Activated T-cell treated with anti-CD3 and anti-CD28 coated beads, Interleukin-2, amount 50 U/mL, for 48 hours (primary cell): ENCODE measurements at regions not wholly inside any gene's neighbourhood (a gene's known extent, or its start where the extent isn't known, plus 50 kb on each side); places are given as distances from the start of the nearest gene placed in this dataset.

Experiments used
- DNase-seq, 2 experiments: peaks; one replicate each; pipeline ENCODE4 v3.0.0-alpha.2; 2020

GRCh38 chr10:3689871-3690510 lies 95.0 kb downstream of the KLF6 start:
- peak in 1 of 2 experiments; percentile 40 for DNase-seq

- no peak for DNase-seq
These were observed 97.4 kb downstream of the KLF6 start for GRCh38 chr10:3687510-3688081.

GRCh38 chr10:3685384-3685783 lies 99.6 kb downstream of the KLF6 start:
- DNase-seq = no peak

GRCh38 chr10:3684891-3685290 lies 100.1 kb downstream of the KLF6 start:
- no peak for DNase-seq

- no peak for DNase-seq
These were observed 101.4 kb downstream of the KLF6 start for GRCh38 chr10:3683560-3683959.

GRCh38 chr10:3682745-3683144 lies 102.3 kb downstream of the KLF6 start:
- no peak for DNase-seq

GRCh38 chr10:3681642-3682554 lies 103.1 kb downstream of the KLF6 start:
- no peak for DNase-seq

- DNase-seq = no peak
These were observed 104.9 kb downstream of the KLF6 start for GRCh38 chr10:3679950-3680629.

- DNase-seq = no peak
These were observed 106.3 kb downstream of the KLF6 start for GRCh38 chr10:3678629-3679227.

GRCh38 chr10:3676564-3676963 lies 108.4 kb downstream of the KLF6 start:
- DNase-seq = no peak

- no peak for DNase-seq
These were observed 112.8 kb downstream of the KLF6 start for GRCh38 chr10:3672220-3672619.

GRCh38 chr10:3671386-3671955 lies 113.5 kb downstream of the KLF6 start:
- DNase-seq = no peak

GRCh38 chr10:3668966-3669330 lies 116.1 kb downstream of the KLF6 start:
- no peak for DNase-seq

- DNase-seq = peak; percentile 63 to 70
These were observed 116.6 kb downstream of the KLF6 start for GRCh38 chr10:3668276-3668965.

GRCh38 chr10:3666525-3667302 lies 118.3 kb downstream of the KLF6 start:
- peak; percentile 49 to 50 for DNase-seq

- no peak for DNase-seq
These were observed 119.6 kb downstream of the KLF6 start for GRCh38 chr10:3665316-3665908.

GRCh38 chr10:3662775-3663174 lies 122.2 kb downstream of the KLF6 start:
- no peak for DNase-seq

- DNase-seq = no peak
These were observed 123.7 kb downstream of the KLF6 start for GRCh38 chr10:3661271-3661670.

GRCh38 chr10:3660753-3661152 lies 124.3 kb downstream of the KLF6 start:
- DNase-seq = peak in 1 of 2 experiments; percentile 34

GRCh38 chr10:3659203-3659917 lies 125.6 kb downstream of the KLF6 start:
- no peak for DNase-seq
